ENCODE measurements at regions not wholly inside any gene's neighbourhood (a gene's known extent, or its start where the extent isn't known, plus 50 kb on each side); places are given as distances from the start of the nearest gene placed in this dataset.

DNA sequence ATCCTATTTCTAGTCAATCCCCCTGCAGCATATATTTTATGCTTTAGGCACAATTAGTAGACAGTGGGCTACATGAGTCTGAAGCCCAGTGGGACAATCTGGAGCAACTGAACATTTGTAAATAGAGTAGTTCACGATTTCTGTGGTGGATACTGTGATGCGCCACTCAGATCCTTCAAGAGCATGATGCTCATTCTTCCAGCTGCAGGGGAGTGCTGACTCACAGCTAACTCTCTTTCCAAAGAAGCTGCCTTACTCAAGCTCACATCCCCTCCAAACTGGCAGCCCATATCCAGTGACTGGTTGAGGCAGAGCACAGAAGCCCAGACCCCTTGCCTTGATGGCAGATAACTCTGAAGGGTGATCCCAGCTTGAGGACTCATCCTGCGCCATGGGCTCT lies 224.2 kb upstream of the EEA1 start:
- TF ChIP-seq, protein P1, sequence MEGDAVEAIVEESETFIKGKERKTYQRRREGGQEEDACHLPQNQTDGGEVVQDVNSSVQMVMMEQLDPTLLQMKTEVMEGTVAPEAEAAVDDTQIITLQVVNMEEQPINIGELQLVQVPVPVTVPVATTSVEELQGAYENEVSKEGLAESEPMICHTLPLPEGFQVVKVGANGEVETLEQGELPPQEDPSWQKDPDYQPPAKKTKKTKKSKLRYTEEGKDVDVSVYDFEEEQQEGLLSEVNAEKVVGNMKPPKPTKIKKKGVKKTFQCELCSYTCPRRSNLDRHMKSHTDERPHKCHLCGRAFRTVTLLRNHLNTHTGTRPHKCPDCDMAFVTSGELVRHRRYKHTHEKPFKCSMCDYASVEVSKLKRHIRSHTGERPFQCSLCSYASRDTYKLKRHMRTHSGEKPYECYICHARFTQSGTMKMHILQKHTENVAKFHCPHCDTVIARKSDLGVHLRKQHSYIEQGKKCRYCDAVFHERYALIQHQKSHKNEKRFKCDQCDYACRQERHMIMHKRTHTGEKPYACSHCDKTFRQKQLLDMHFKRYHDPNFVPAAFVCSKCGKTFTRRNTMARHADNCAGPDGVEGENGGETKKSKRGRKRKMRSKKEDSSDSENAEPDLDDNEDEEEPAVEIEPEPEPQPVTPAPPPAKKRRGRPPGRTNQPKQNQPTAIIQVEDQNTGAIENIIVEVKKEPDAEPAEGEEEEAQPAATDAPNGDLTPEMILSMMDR (IDR thresholded peaks at IDR 0.05; ENCODE audit: poor library complexity, severe bottlenecking): no peak
- TF ChIP-seq MXI1 (conservative IDR thresholded peaks at IDR 0.05; ENCODE audit: poor library complexity, severe bottlenecking): no peak
- no peak for TF ChIP-seq SMC3 (conservative IDR thresholded peaks at IDR 0.05; ENCODE audit: poor library complexity)

Data from neural cell (in vitro differentiated cells).